HL-60 (cell line): ENCODE measurements at regions not wholly inside any gene's neighbourhood (a gene's known extent, or its start where the extent isn't known, plus 50 kb on each side); places are given as distances from the start of the nearest gene placed in this dataset.

Experiments used
- DNase-seq, 2 experiments: peaks; one replicate each; pipeline ENCODE4 v3.0.0-alpha.2; 2010 to 2020; ENCODE audit warnings: low read depth in 1 of 2, low spot score in 1 of 2
- H3K27ac ChIP-seq: fragments of 250-450 bp; sonication (Bioruptor Pico); replicated peaks from 2 replicates; pipeline ENCODE4 v1.5.1; 2020; ENCODE audit warnings: mild to moderate bottlenecking, moderate library complexity
- H3K27me3 ChIP-seq: fragments of 250-450 bp; sonication (Bioruptor Pico); 2 replicates; pipeline ENCODE4 v1.5.1; 2021; ENCODE audit warnings: mild to moderate bottlenecking, moderate library complexity; ENCODE audit not compliant: insufficient read depth, poor library complexity, severe bottlenecking
- H3K4me3 ChIP-seq: replicated peaks from 2 replicates; pipeline ENCODE4 v1.5.1; 2011; ENCODE audit warnings: mild to moderate bottlenecking, control low read depth, low read length; ENCODE audit not compliant: insufficient read depth
- GABPA ChIP-seq: IDR thresholded peaks from 2 replicates; pipeline ENCODE4 v1.6.1; 2012; ENCODE audit warnings: low read depth
- POLR2AphosphoS5 ChIP-seq: IDR thresholded peaks from 2 replicates; pipeline ENCODE4 v1.6.1; 2012; ENCODE audit warnings: low read depth
- SPI1 ChIP-seq: IDR thresholded peaks from 2 replicates; pipeline ENCODE4 v1.6.1; 2012; ENCODE audit warnings: low read depth, mild to moderate bottlenecking, borderline replicate concordance
- TF ChIP-seq, protein P1 (sequence below): IDR thresholded peaks from 2 replicates; pipeline ENCODE4 v1.6.1; 2012; ENCODE audit warnings: low read depth; ENCODE audit not compliant: insufficient replicate concordance
- TF ChIP-seq, protein P2 (sequence below): IDR thresholded peaks from one replicate; pipeline ENCODE4 v1.5.1; 2011; ENCODE audit warnings: low read length, control low read depth, inconsistent platforms; ENCODE audit not compliant: insufficient read depth

DNA sequence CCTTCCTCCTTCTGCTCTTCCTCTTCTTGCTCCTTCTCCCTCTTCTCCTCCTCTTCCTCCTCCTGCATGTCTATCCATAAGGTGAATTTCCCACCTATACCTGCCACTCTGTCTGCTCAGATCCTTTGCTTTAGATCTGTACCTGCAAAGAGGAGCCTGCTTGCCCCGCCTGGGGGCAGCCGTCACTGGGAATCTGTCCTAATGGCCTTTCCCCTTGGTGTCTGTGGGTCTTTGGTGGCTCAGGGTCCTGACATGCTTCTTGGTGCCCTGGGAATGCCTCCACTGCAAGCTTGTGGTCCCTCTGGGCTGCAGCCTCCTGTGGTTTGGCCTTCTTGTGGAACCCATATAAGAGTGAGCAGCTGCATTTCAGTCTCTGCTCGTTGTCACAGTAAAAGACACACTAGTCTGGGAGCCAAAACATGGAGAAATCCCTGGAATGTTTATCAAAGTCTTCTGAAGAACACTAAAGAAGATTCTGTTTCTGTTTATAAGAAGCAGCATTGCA is 79.5 kb upstream of the CSF3R start:
- TF ChIP-seq SPI1 (no peak), GABPA (no peak), POLR2AphosphoS5 (no peak)
- TF ChIP-seq, protein P1, sequence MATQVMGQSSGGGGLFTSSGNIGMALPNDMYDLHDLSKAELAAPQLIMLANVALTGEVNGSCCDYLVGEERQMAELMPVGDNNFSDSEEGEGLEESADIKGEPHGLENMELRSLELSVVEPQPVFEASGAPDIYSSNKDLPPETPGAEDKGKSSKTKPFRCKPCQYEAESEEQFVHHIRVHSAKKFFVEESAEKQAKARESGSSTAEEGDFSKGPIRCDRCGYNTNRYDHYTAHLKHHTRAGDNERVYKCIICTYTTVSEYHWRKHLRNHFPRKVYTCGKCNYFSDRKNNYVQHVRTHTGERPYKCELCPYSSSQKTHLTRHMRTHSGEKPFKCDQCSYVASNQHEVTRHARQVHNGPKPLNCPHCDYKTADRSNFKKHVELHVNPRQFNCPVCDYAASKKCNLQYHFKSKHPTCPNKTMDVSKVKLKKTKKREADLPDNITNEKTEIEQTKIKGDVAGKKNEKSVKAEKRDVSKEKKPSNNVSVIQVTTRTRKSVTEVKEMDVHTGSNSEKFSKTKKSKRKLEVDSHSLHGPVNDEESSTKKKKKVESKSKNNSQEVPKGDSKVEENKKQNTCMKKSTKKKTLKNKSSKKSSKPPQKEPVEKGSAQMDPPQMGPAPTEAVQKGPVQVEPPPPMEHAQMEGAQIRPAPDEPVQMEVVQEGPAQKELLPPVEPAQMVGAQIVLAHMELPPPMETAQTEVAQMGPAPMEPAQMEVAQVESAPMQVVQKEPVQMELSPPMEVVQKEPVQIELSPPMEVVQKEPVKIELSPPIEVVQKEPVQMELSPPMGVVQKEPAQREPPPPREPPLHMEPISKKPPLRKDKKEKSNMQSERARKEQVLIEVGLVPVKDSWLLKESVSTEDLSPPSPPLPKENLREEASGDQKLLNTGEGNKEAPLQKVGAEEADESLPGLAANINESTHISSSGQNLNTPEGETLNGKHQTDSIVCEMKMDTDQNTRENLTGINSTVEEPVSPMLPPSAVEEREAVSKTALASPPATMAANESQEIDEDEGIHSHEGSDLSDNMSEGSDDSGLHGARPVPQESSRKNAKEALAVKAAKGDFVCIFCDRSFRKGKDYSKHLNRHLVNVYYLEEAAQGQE, result no peak
- TF ChIP-seq, protein P2, sequence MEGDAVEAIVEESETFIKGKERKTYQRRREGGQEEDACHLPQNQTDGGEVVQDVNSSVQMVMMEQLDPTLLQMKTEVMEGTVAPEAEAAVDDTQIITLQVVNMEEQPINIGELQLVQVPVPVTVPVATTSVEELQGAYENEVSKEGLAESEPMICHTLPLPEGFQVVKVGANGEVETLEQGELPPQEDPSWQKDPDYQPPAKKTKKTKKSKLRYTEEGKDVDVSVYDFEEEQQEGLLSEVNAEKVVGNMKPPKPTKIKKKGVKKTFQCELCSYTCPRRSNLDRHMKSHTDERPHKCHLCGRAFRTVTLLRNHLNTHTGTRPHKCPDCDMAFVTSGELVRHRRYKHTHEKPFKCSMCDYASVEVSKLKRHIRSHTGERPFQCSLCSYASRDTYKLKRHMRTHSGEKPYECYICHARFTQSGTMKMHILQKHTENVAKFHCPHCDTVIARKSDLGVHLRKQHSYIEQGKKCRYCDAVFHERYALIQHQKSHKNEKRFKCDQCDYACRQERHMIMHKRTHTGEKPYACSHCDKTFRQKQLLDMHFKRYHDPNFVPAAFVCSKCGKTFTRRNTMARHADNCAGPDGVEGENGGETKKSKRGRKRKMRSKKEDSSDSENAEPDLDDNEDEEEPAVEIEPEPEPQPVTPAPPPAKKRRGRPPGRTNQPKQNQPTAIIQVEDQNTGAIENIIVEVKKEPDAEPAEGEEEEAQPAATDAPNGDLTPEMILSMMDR, result no peak
- no peak overlapping the region for H3K27ac ChIP-seq
- no peaks in the 10 kb centered on the region for H3K27me3 ChIP-seq
- DNase-seq, result no peak
- H3K4me3 ChIP-seq, result no peak overlapping the region

DNA sequence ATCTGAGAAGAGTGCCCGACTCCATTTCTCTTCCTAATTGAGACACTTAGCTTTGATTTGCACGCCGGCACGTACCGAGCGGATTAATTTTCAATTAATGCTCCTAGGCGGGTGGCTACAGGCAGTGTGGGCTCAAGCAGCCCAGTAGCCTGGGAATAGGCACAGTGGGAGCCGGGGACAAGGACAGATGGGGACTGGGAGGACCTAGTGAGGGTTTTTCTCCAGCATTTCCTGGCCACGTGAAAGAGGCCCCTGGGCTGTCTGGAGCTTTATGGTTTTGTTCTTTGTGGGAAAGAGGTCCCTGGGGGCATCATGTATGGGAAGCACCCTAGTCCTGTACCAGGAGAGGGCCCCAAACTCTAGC is 78.6 kb upstream of the CSF3R start:
- TF ChIP-seq, protein P2, result no peak
- TF ChIP-seq, protein P1, result no peak
- TF ChIP-seq POLR2AphosphoS5 (no peak), GABPA (no peak), SPI1 (no peak)
- DNase-seq, result no peak
- Histone ChIP-seq H3K27ac (no peak overlapping the region), H3K27me3 (no peaks in the 10 kb centered on the region), H3K4me3 (no peak overlapping the region)

DNA sequence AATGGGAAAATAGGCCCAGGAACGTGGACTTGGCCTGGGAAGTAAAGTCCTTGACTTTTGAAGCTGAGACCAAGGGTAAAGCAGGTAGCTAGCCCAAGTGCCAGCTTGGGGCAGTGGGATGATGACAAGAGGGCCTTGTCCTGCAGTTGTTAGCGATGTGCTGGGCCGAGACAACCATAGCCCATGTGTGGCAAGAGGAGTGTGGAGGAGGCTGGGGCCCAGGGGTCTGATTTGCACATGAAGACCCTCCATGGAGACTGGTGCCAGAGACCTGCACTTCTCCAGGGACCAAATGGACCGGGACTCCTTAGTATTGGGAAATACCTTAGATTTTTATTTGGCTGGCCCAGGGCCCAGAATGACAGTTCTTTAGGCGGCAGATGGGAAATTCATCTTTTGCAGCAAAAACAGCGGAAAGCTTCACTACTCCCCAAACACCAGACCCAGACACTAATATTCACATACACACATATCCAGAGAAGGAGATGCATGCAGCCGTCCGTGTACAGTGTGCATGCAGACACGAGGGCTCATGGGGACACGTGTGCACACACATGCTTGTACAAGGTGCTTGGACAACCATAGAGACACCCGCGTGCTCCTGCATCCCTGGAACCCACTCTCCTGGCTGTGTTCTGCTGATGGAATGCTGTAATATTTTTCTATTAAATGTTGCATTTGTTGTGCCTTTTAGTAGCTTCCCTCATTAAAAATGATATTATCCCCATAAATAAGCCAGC is 78.1 kb upstream of the CSF3R start:
- TF ChIP-seq SPI1, result no peak
- TF ChIP-seq, protein P2, result no peak
- TF ChIP-seq, protein P1, result no peak
- no peak for TF ChIP-seq GABPA
- Histone ChIP-seq H3K4me3 (no peak overlapping the region), H3K27me3 (no peaks in the 10 kb centered on the region), H3K27ac (no peak overlapping the region)
- DNase-seq, result no peak
